Neutrophil (primary cell): ENCODE measurements at regions not wholly inside any gene's neighbourhood (a gene's known extent, or its start where the extent isn't known, plus 50 kb on each side); places are given as distances from the start of the nearest gene placed in this dataset.

Experiments
- H3K27ac ChIP-seq: fragments of 200-600 bp; sonication (generic); 2 replicates; pipeline ENCODE4 v1.5.1; 2016; ENCODE audit warnings: mild to moderate bottlenecking, moderate library complexity
- H3K27me3 ChIP-seq: fragments of 200-600 bp; sonication (generic); 2 replicates; pipeline ENCODE4 v1.6.0; 2016; ENCODE audit warnings: mild to moderate bottlenecking
- H3K36me3 ChIP-seq: fragments of 200-600 bp; sonication (generic); 2 replicates; pipeline ENCODE4 v1.5.1; 2017
- H3K4me1 ChIP-seq, 2 experiments: fragments of 200-600 bp in 1 of 2; sonication (generic) in 1 of 2; 1 replicate in 1 of 2; 2 replicates in 1 of 2; pipeline versions ENCODE4 v1.5.1 to v1.6.1; 2013 to 2016; ENCODE audit warnings: low read depth in 1 of 2, low read length in 1 of 2, mild to moderate bottlenecking in 1 of 2, moderate library complexity in 1 of 2; ENCODE audit not compliant: control insufficient read depth in 1 of 2, insufficient read depth in 1 of 2
- H3K4me3 ChIP-seq, 2 experiments: fragments of 200-600 bp in 1 of 2; sonication (generic) in 1 of 2; 1 replicate in 1 of 2; 2 replicates in 1 of 2; pipeline ENCODE4 v1.5.1; 2013 to 2016; ENCODE audit warnings: low read depth in 1 of 2, low read length in 1 of 2, mild to moderate bottlenecking in 1 of 2, moderate library complexity in 1 of 2
- H3K9me3 ChIP-seq: fragments of 200-600 bp; sonication (generic); 2 replicates; pipeline ENCODE4 v1.5.1; 2016
- CTCF ChIP-seq: fragments of 200-600 bp; sonication (generic); IDR thresholded peaks from 2 replicates; pipeline ENCODE4 v1.5.1; 2016; ENCODE audit warnings: antibody characterized with exemption

- H3K27ac ChIP-seq = no peak overlapping the region
- H3K4me1 ChIP-seq = no peaks in the 10 kb centered on the region
- no peak overlapping the region for H3K4me3 ChIP-seq
- no peaks in the 10 kb centered on the region for H3K36me3 ChIP-seq
- TF ChIP-seq CTCF = no peak
- H3K9me3 ChIP-seq = no peaks in the 10 kb centered on the region
- H3K27me3 ChIP-seq = no peaks in the 10 kb centered on the region
Observed at GRCh38 chr12:127035011-127035879, 1231.7 kb upstream of the TMEM132C start.

GRCh38 chr12:127038152-127038551 is 1228.8 kb upstream of the TMEM132C start:
- Histone ChIP-seq H3K4me3 (no peak overlapping the region), H3K9me3 (no peaks in the 10 kb centered on the region), H3K27me3 (no peaks in the 10 kb centered on the region), H3K4me1 (no peaks in the 10 kb centered on the region), H3K27ac (no peak overlapping the region), H3K36me3 (no peaks in the 10 kb centered on the region)
- TF ChIP-seq CTCF = no peak

- Histone ChIP-seq H3K27me3 (no peaks in the 10 kb centered on the region), H3K4me1 (no peaks in the 10 kb centered on the region), H3K4me3 (no peak overlapping the region), H3K27ac (no peak overlapping the region), H3K36me3 (no peaks in the 10 kb centered on the region), H3K9me3 (no peaks in the 10 kb centered on the region)
- no peak for TF ChIP-seq CTCF
Observed at GRCh38 chr12:127038761-127039160, 1228.2 kb upstream of the TMEM132C start.

GRCh38 chr12:127041985-127042625 is 1224.9 kb upstream of the TMEM132C start:
- no peaks in the 10 kb centered on the region for H3K9me3 ChIP-seq
- no peaks in the 10 kb centered on the region for H3K36me3 ChIP-seq
- no peak for TF ChIP-seq CTCF
- no peaks in the 10 kb centered on the region for H3K27me3 ChIP-seq
- H3K4me1 ChIP-seq = no peaks in the 10 kb centered on the region
- H3K4me3 ChIP-seq = no peak overlapping the region
- H3K27ac ChIP-seq = no peak overlapping the region

GRCh38 chr12:127043731-127044130 is 1223.2 kb upstream of the TMEM132C start:
- Histone ChIP-seq H3K27ac (no peak overlapping the region), H3K36me3 (no peaks in the 10 kb centered on the region), H3K4me3 (no peak overlapping the region), H3K4me1 (no peaks in the 10 kb centered on the region), H3K27me3 (no peaks in the 10 kb centered on the region), H3K9me3 (no peaks in the 10 kb centered on the region)
- no peak for TF ChIP-seq CTCF
